GM19351 (cell line): ENCODE measurements at regions not wholly inside any gene's neighbourhood (a gene's known extent, or its start where the extent isn't known, plus 50 kb on each side); places are given as distances from the start of the nearest gene placed in this dataset.
A peak's percentile ranks its signal among the peaks of the same experiment; 100 is the strongest.

Experiments
- ATAC-seq: cut with Tn5 transposase; IDR thresholded peaks from one replicate; pipeline ENCODE4 v1.9.1; 2021; ENCODE audit warnings: mild to moderate bottlenecking, moderate library complexity; ENCODE audit not compliant: unreplicated experiment

- peak; percentile 62 for ATAC-seq
These were observed 147.4 kb upstream of the POU2AF2 start for GRCh38 chr11:111098091-111098490.

DNA sequence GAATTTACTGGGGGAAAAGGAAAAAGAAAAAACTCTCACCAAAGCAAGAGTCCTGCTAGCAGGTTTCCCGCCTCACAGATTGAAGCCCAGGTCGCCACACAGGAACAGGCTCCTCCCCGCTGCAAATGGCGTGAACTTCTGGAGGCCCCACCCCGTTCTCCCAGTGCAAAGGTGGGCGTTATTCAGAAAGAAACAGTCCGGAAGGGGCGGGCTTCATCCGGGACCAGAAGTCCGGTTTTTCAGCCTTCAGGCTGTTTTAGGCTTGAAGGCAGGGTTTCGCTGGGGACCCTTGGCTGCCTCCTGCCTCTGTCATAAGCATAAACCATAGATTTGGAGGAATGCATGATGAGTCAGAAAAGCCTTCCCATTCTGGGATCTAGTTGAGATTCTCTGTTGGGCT lies 148.3 kb upstream of the POU2AF2 start:
- ATAC-seq = no peak

- ATAC-seq = no peak
These were observed 150.2 kb upstream of the POU2AF2 start for GRCh38 chr11:111095327-111095726.

DNA sequence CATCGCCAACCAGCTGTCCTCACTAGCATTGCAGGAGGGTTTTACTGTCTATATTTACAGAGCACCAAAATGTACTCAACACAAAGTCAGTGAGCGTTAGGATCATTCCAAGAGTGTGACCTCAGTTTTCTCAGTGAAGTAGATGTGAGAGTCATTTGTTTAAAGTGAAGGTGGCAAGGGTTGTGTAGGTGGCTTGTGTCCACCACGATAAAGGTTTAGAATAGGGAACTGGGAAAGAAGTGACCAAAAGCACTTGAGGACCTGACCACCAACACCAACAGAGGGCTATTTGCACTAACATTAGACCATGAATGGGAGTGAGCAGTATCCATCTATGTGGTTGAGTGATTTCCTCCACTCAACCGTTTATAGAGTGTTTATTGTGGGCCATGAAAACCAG lies 152.5 kb upstream of the POU2AF2 start:
- peak; percentile 56 for ATAC-seq

GRCh38 chr11:111091321-111091938 lies 154.1 kb upstream of the POU2AF2 start:
- ATAC-seq = no peak

DNA sequence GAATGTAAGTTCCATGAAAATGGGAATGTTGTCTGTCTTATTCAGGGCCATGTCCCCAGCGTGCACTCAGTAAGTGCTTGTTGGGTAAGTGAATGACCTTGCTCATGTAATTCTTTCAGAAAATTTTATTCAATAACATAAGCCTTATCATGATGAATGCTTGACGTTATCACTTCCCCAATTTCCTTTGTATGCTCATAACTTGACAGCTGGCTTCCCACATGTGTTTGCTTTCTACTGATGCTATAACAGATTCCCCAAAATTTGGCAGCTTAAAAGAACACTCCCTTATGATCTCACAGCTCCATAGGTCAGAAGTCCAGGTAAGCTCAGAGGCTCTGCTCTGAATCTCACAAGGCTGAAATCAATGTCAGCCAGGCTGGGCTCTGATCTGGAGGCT lies 155.8 kb upstream of the POU2AF2 start:
- ATAC-seq = no peak

- no peak for ATAC-seq
These were observed 156.6 kb upstream of the POU2AF2 start for GRCh38 chr11:111088847-111089355.

DNA sequence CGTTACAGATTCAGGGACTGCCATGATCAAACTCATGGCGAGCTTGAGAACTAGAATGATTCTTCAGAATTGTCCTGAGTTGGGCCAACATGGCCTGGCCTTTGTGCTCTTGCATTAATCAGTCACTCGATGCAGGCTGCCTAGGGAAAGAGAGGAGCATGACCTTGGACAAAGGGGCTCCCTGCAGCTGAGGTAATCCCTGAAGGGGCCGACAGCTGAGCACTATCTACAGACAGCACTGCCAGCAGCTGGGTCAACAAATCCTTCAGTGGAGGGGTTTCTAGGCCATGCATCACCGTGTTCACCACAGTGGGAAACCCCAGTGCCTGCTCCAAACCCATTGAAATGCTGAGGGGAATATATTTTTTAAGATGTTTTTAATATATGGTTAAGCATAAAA lies 159.5 kb upstream of the POU2AF2 start:
- ATAC-seq = no peak

DNA sequence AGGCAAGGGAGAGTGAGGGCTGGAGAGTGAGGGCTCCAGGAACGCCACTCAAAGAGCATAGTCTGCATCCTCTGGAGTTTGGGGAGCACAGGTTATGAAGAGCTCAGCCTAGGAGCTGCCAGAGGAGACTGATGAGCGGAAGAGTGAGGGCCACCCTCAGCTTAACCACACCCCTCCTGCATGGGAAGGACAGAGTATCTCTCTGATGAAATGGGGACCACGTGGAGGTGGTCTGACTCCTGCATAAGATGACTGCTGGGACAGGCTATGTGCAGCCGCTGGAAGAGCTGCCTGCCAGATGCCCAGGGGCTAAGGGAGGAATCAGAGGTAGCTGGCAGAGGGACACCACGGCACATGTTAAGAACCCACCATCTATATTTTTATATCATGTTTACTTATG lies 162.9 kb upstream of the POU2AF2 start:
- ATAC-seq = no peak

DNA sequence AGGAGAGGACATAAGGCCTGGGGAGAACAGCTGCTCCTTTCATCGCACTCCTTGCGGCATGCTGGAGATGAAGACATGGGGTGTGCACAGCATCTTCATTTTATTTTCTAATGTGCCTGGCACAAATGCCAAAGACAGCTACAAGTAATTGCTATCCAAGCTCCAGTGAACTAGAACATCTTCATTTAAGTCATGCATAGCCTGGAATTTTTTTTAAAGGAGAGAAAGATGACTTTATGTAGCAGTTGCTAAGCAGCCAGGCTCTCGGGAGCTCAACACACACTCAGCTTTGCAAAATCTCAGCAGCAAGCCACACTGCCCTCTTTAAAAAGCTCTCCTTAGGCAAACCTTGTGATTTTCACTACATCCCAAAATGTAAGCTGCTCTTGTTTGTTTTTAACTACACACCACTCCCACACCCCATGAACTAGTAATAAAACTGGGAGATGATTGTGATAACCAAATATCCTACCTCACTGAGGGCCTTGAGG lies 164.5 kb upstream of the POU2AF2 start:
- no peak for ATAC-seq

DNA sequence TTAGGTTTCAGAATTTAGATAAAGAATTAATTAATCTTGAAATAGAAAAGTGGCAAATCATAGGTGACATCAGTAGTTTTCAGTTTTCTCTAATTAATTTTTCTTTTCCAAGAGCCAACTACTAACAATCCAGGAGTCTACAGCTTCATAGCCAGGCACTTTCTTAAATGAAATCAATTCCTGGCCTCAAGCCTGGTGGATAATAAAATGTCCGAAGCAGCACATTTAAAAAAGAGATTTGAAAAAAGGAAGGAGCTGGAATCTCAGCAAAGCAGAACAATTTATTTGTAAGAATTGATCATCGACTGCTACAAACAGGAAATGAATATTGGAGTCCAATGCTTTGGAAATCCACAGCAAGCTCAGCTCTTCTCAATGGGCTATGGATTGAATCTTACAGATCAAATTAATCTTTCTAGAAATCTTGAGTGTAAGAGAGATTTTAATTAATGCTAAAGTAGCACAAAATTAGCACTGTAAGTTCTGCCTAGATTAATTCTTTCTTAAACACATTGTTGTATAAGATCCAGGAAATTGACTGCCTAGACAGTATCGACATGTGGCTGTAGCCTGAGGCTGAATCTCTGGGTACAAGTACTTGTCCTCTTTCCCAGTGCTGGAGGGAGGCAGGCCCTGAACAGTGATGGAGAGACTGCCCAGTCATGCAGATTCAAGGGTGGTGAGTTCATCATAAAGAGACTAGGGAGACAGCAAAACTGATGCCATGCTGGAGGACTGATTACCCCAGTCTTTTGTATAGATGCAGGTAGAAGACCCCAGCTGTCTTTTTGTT lies 167.8 kb upstream of the POU2AF2 start:
- no peak for ATAC-seq

DNA sequence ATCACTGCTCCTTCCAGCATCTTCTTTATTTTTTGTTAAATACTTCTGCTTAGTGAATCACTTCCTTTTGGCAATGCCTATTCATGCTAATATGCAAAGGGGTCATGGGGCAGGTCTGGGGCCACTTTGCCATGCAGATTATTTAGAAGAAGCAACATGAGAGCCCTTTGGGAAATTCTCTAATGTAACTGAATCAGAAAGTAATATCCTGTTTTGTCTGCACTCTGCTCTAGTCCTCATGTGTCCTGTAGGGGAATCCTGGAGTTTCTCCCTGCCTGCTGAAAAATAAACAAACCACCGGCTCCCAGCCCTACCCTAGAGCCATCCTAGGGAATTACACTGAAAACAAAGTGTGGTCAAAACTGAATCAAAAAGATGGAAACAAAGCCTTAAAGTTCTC lies 176.5 kb upstream of the POU2AF2 start:
- ATAC-seq = no peak

DNA sequence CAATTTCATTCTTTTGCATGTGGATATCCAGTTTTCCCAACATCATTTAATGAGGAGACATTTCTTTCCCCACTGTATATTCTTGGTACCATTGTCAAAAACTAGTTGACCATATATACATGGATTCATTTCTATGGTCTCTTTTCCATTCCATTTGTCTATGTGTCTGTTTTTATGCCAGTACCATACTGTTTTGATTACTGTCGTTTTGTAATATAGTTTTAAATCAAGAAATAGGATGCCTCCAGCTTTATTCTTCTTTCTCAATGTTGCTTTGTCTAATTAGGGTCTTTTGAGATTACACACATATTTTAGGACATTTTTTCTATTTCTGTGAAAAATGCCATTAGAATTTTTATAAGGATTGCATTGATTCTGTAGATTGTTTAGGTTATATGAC lies 177.5 kb upstream of the POU2AF2 start:
- ATAC-seq = no peak

GRCh38 chr11:111066846-111067245 lies 178.7 kb upstream of the POU2AF2 start:
- no peak for ATAC-seq

- no peak for ATAC-seq
These were observed 181.6 kb upstream of the POU2AF2 start for GRCh38 chr11:111063726-111064517.

DNA sequence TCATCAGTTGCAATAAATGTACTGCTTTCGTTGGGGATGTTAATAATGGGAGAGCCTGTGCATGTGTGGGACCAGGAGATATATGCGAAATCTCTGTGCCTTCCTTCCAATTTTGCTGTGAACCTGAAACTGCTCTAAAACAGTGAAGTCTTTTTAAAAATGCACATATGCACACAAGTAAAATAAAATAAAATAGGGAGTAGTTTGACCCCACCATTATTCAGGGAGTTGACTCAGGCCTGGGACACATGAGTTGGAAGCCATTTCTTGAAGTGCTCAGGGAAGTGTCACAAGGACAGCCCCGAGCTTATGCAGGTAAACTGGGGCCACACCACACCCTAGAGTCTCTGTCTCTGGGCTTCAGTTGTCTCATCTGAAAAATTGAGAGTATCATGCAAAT lies 183.1 kb upstream of the POU2AF2 start:
- no peak for ATAC-seq

DNA sequence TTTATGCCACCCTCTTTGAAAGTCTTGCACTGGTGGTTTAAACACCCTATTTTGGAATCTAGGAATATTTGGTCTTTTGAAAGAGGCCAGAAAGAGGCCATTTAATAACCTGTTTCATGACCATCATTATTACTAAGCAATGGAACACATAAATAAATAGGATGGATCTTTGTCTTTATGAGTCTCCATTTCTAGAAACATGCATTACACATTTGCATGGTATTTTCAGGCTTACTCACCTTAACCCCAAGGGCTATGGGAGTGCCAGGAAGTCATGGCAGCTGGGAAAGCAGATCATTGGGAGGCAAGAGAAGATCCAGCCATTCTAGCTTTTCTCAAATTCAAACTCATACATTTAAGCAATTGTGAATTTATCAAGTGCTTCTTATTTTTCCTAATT lies 185.8 kb upstream of the POU2AF2 start:
- ATAC-seq = no peak

DNA sequence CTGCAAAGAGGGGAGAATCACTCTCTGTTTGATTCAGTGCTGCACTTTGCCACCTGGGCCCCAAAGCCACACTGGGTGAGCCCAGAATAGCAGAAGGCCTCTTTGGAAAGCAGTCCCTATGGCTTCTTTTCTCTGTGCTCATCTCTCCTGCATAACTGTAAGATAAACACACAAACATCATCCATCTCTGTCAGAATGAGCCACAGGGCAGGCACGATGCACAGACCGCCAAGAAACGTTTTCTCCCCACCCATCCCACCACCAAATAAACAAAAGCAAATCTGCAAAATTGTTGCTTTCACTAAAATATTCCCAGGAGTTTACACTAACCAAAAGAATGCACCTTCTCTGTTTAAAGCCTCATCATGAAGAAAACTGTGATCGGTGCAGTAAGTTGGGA lies 196.4 kb upstream of the POU2AF2 start:
- ATAC-seq = no peak

DNA sequence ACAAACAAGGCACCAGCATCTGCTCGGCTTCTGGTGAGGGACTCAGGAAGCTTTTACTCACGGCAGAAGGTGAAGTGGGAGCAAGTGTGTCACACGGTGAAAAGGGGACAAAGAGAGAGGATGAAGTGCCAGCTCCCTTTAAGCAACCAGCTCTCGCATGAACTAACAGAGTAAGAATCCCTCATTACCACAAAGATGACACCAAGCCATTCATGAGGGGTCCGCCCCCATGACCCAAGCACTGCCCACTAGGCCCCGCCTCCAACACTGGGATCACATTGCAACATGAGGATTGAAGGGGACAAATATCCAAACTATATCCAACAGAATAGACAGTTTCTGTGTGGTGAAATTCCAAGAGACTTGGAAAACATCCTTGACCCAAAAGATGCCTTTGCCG lies 198.2 kb upstream of the POU2AF2 start:
- no peak for ATAC-seq

DNA sequence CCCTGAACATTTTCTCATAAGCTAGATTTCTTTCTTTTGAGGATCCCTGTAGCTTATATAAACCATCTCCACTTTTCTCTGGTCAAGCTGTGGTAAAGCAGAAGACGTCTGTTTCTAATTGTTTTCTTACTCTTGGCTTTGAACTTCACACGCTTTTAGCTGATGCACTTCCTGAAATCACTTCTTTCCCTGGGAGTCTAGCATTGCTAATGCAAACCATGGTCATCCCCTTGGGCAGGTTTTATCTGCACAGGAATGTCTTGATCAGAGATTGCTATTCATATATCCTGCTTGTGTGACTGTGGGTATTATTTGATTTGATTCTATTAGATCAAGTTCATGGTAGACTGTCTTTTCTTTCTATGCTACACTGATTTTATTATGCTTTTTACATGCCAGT lies 199.2 kb upstream of the POU2AF2 start:
- no peak for ATAC-seq

DNA sequence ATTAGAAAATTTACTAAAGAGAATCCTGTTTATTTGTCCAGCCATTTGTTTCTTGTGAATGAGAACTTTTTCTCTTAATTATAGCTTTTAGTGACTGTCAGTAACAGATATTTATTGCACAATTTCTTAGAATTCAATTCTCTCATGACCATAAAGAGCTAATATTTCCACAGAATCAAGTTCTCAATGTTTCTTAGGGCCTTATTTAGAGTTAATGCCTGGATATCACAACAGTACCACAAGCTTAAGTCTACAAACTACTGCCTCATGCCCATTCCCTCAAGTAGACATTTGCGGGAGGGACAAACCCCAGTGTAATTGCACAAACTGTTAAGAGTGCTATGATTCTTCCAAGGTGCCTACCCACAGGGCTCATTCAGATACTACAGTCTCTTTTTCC lies 199.7 kb upstream of the POU2AF2 start:
- ATAC-seq = no peak

DNA sequence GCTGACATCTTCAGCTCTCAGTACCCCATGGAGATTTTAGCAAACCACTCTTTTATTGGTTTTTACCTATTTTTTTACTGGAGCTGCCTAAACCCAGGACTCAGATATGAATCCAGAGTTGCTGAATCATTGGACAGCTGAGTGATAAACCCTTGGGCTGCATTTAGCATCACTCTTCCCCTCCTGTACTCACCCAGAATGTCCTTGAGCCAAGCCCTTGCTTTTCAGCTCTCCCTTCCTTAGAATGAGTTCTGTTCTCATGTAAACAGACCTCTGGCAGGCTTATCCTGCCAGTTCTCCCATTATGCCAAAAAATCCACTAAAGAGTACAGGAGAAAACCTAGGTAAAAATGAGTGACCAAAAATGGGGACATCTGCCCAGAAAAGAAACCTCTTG lies 200.1 kb upstream of the POU2AF2 start:
- no peak for ATAC-seq
